ENCODE measurements at regions not wholly inside any gene's neighbourhood (a gene's known extent, or its start where the extent isn't known, plus 50 kb on each side); places are given as distances from the start of the nearest gene placed in this dataset.

- no peak for DNase-seq
Observed at GRCh38 chr3:64939309-64939708, 251.5 kb upstream of the ADAMTS9 start.

GRCh38 chr3:64936556-64936955 is 248.8 kb upstream of the ADAMTS9 start:
- no peak for DNase-seq

- no peak for DNase-seq
Observed at GRCh38 chr3:64935971-64936370, 248.2 kb upstream of the ADAMTS9 start.

GRCh38 chr3:64932666-64933342 is 245.0 kb upstream of the ADAMTS9 start:
- DNase-seq = no peak

- DNase-seq = no peak
Observed at GRCh38 chr3:64932016-64932518, 244.3 kb upstream of the ADAMTS9 start.

- DNase-seq = no peak
Observed at GRCh38 chr3:64930891-64931290, 243.1 kb upstream of the ADAMTS9 start.

GRCh38 chr3:64928683-64929082 is 240.9 kb upstream of the ADAMTS9 start:
- DNase-seq = no peak

GRCh38 chr3:64927689-64928088 is 239.9 kb upstream of the ADAMTS9 start:
- no peak for DNase-seq

GRCh38 chr3:64925575-64925974 is 237.8 kb upstream of the ADAMTS9 start:
- DNase-seq = no peak

- no peak for DNase-seq
Observed at GRCh38 chr3:64924961-64925360, 237.2 kb upstream of the ADAMTS9 start.

GRCh38 chr3:64922213-64922612 is 234.4 kb upstream of the ADAMTS9 start:
- no peak for DNase-seq

GRCh38 chr3:64921281-64922065 is 233.7 kb upstream of the ADAMTS9 start:
- no peak for DNase-seq

- no peak for DNase-seq
Observed at GRCh38 chr3:64919934-64920333, 232.1 kb upstream of the ADAMTS9 start.

- no peak for DNase-seq
Observed at GRCh38 chr3:64918989-64919388, 231.2 kb upstream of the ADAMTS9 start.

GRCh38 chr3:64917914-64918453 is 230.2 kb upstream of the ADAMTS9 start:
- no peak for DNase-seq

GRCh38 chr3:64916937-64917336 is 229.1 kb upstream of the ADAMTS9 start:
- no peak for DNase-seq

- DNase-seq = peak in 1 of 3 experiments; percentile 20
Observed at GRCh38 chr3:64916192-64916798, 228.5 kb upstream of the ADAMTS9 start.

GRCh38 chr3:64915778-64916177 is 228.0 kb upstream of the ADAMTS9 start:
- DNase-seq = no peak

GRCh38 chr3:64913515-64913914 is 225.7 kb upstream of the ADAMTS9 start:
- no peak for DNase-seq

GRCh38 chr3:64911138-64911537 is 223.3 kb upstream of the ADAMTS9 start:
- DNase-seq = no peak

- no peak for DNase-seq
Observed at GRCh38 chr3:64909757-64910467, 222.1 kb upstream of the ADAMTS9 start.

- DNase-seq = no peak
Observed at GRCh38 chr3:64909011-64909410, 221.2 kb upstream of the ADAMTS9 start.

- DNase-seq = no peak
Observed at GRCh38 chr3:64908251-64908685, 220.5 kb upstream of the ADAMTS9 start.

Measured in NCI-H1417 (cell line).